Panc1 (cell line): ENCODE measurements at regions not wholly inside any gene's neighbourhood (a gene's known extent, or its start where the extent isn't known, plus 50 kb on each side); places are given as distances from the start of the nearest gene placed in this dataset.

Experiments
- ATAC-seq: fragments of 200-7000 bp; cut with Tn5 transposase; 2 replicates; pipeline ENCODE4 v1.9.1; 2020; ENCODE audit warnings: mild to moderate bottlenecking, moderate library complexity
- BruUV-seq: library from RNA; stranded (reverse); fragments of 400-500 nt; replicated peaks from 2 replicates; lab custom pipeline; 2021; lab: Mats Ljungman, UMichigan
- CTCF ChIA-PET: fragments of 300-600 bp; sonication (Branson Sonifier 250); formaldehyde crosslinking; loops from one replicate; lab custom pipeline; 2022; ENCODE audit warnings: antibody characterized with exemption; lab: Charles Lee
- POLR2A ChIA-PET: fragments of 300-600 bp; sonication (Branson Sonifier 250); formaldehyde crosslinking; loops from one replicate; lab custom pipeline; 2022; ENCODE audit warnings: antibody characterized with exemption; lab: Charles Lee
- DNase-seq: peaks from one replicate; pipeline ENCODE4 v3.0.0-alpha.2; 2010; ENCODE audit warnings: low read depth, low spot score
- H3K27ac ChIP-seq: 2 replicates; pipeline ENCODE4 v1.5.1; 2011; ENCODE audit warnings: mild to moderate bottlenecking, low read length, inconsistent platforms
- H3K27me3 ChIP-seq: fragments of 200-500 bp; sonication (Bioruptor generic); 2 replicates; pipeline ENCODE4 v1.6.0; 2014; ENCODE audit warnings: low read length, inconsistent platforms; ENCODE audit not compliant: control insufficient read depth, insufficient read depth
- H3K36me3 ChIP-seq: fragments of 200-500 bp; sonication (Bioruptor generic); 2 replicates; pipeline ENCODE4 v1.5.1; 2014; ENCODE audit warnings: inconsistent platforms, mild to moderate bottlenecking, low read length, moderate library complexity; ENCODE audit not compliant: control insufficient read depth, insufficient read depth
- H3K4me1 ChIP-seq: 2 replicates; pipeline ENCODE4 v1.5.1; 2011; ENCODE audit warnings: inconsistent platforms, mild to moderate bottlenecking, low read length, moderate library complexity; ENCODE audit not compliant: control insufficient read depth, insufficient read depth
- H3K4me3 ChIP-seq, 2 experiments: 2 replicates each; pipeline ENCODE4 v1.5.1; 2011 to 2012; ENCODE audit warnings: low read depth in 2 of 2, low read length in 2 of 2, mild to moderate bottlenecking in 2 of 2, inconsistent platforms in 1 of 2, moderate library complexity in 1 of 2
- H3K9me3 ChIP-seq: fragments of 200-500 bp; sonication (Bioruptor generic); 2 replicates; pipeline ENCODE4 v1.5.1; 2014; ENCODE audit warnings: low read depth, mild to moderate bottlenecking, inconsistent platforms, low read length, moderate library complexity; ENCODE audit not compliant: control insufficient read depth, insufficient read depth
- CTCF ChIP-seq: fragments of 450-650 bp; IDR thresholded peaks from 2 replicates; pipeline ENCODE4 v1.5.1; 2017; ENCODE audit warnings: mild to moderate bottlenecking
- POLR2AphosphoS5 ChIP-seq: IDR thresholded peaks from 2 replicates; pipeline ENCODE4 v1.6.1; 2012; ENCODE audit warnings: mild to moderate bottlenecking, low read depth, low read length, moderate library complexity
- REST ChIP-seq, 2 experiments: IDR thresholded peaks; 2 replicates each; pipeline ENCODE4 v1.6.1; 2011 to 2012; ENCODE audit warnings: low read depth in 2 of 2, control low read depth in 1 of 2, low read length in 1 of 2, mild to moderate bottlenecking in 1 of 2, moderate library complexity in 1 of 2; ENCODE audit not compliant: insufficient read depth in 1 of 2
- SIN3A ChIP-seq: IDR thresholded peaks from 2 replicates; pipeline ENCODE4 v1.6.1; 2012; ENCODE audit warnings: low read depth, mild to moderate bottlenecking, low read length, moderate library complexity, borderline replicate concordance; ENCODE audit not compliant: insufficient read depth
- TCF7L2 ChIP-seq: IDR thresholded peaks from 2 replicates; pipeline ENCODE4 v1.6.1; 2011; ENCODE audit warnings: mild to moderate bottlenecking, low read depth, low read length, inconsistent platforms
- in situ Hi-C: cut with HindIII; loops from 2 replicates; pipeline ENCODE4 v1.10.0; 2016; ENCODE audit warnings: low sequenced_read_pairs, low pct_unique_long_range_greater_than_20kb
- intact Hi-C: fragments of 100-400 bp; cut with micrococcal nuclease; formaldehyde crosslinking; loops from one replicate; pipeline ENCODE4 v1.10.0; 2022; ENCODE audit not compliant: unreplicated experiment

- no TSS peak for BruUV-seq
- Histone ChIP-seq H3K27ac (no peak overlapping the region), H3K9me3 (no peaks in the 10 kb centered on the region), H3K27me3 (no peaks in the 10 kb centered on the region), H3K36me3 (no peaks in the 10 kb centered on the region), H3K4me3 (no peak overlapping the region), H3K4me1 (no peaks in the 10 kb centered on the region)
- in situ Hi-C loops, result no loop called here
- intact Hi-C loops, result no loop called here
- ATAC-seq, result no peak
- ChIA-PET POLR2A (interaction anchor here (0.7 kb wide), 1 partner anchor 1304 kb away, joined by 3 read pairs; no protein-coding TSS in a partner anchor), CTCF (no interaction called here)
- TF ChIP-seq CTCF, result no peak
- no peak for TF ChIP-seq POLR2AphosphoS5
- TF ChIP-seq TCF7L2, result no peak
- no peak for TF ChIP-seq REST (IDR thresholded peaks at IDR 0.05; ENCODE audit: insufficient read depth in 1 of 2, low read depth in 2 of 2, low read length in 1 of 2)
- no peak for TF ChIP-seq SIN3A
- DNase-seq, result no peak
Measured at GRCh38 chr9:13053504-13053903, 226.0 kb downstream of the MPDZ start.

GRCh38 chr9:13054389-13054788 lies 225.1 kb downstream of the MPDZ start:
- ATAC-seq (no peak), DNase-seq (no peak)
- in situ Hi-C loops, result no loop called here
- TF ChIP-seq REST (IDR thresholded peaks at IDR 0.05; ENCODE audit: insufficient read depth in 1 of 2, low read depth in 2 of 2, low read length in 1 of 2) (no peak), CTCF (no peak), SIN3A (no peak), POLR2AphosphoS5 (no peak), TCF7L2 (no peak)
- Histone ChIP-seq H3K9me3 (no peaks in the 10 kb centered on the region), H3K27me3 (no peaks in the 10 kb centered on the region), H3K4me3 (no peak overlapping the region), H3K4me1 (no peaks in the 10 kb centered on the region), H3K36me3 (no peaks in the 10 kb centered on the region), H3K27ac (no peak overlapping the region)
- POLR2A ChIA-PET, result no interaction called here
- no TSS peak for BruUV-seq
- intact Hi-C loops, result no loop called here
- CTCF ChIA-PET, result no interaction called here
